Endothelial cell of umbilical vein (primary cell): ENCODE measurements at regions not wholly inside any gene's neighbourhood (a gene's known extent, or its start where the extent isn't known, plus 50 kb on each side); places are given as distances from the start of the nearest gene placed in this dataset.

Experiments used
- BruUV-seq: library from RNA; stranded (reverse); fragments of 400-500 nt; replicated peaks from 2 replicates; lab custom pipeline; 2021; lab: Mats Ljungman, UMichigan
- CTCF ChIA-PET: fragments of 300-600, 350-600 bp; sonication (Branson Sonifier 250); formaldehyde crosslinking; loops from one replicate; lab custom pipeline; 2021; ENCODE audit warnings: antibody characterized with exemption, inconsistent platforms; lab: Charles Lee
- POLR2A ChIA-PET: fragments of 300-600, 350-600 bp; sonication (Branson Sonifier 250); formaldehyde crosslinking; loops from one replicate; lab custom pipeline; 2021; ENCODE audit warnings: antibody characterized with exemption, inconsistent platforms; lab: Charles Lee
- DNase-seq: peaks from one replicate; pipeline ENCODE4 v3.0.0-alpha.2; 2011; ENCODE audit warnings: low read depth, low spot score
- FAIRE-seq: peaks from 2 replicates; lab custom pipeline; 2011; peaks lifted over from hg19 to GRCh38; lab: Jason Lieb, UNC
- H2AFZ ChIP-seq: 2 replicates; pipeline ENCODE4 v1.6.0; 2012; ENCODE audit warnings: low read depth, low read length, control low read depth, inconsistent platforms
- H3K27ac ChIP-seq: 2 replicates; pipeline ENCODE4 v1.5.1; 2011; ENCODE audit warnings: low read depth, mild to moderate bottlenecking, control low read depth, low read length, moderate library complexity; ENCODE audit not compliant: insufficient read depth
- H3K27me3 ChIP-seq, 2 experiments: 2 replicates each; pipeline versions ENCODE4 v1.6.0 to v1.6.1; 2011; ENCODE audit warnings: low read length in 2 of 2, mixed read lengths in 1 of 2; ENCODE audit not compliant: control insufficient read depth in 2 of 2, insufficient read depth in 2 of 2
- H3K36me3 ChIP-seq, 2 experiments: 2 replicates in 1 of 2; 3 replicates in 1 of 2; pipeline ENCODE4 v1.5.1; 2011; ENCODE audit warnings: low read length in 2 of 2, mild to moderate bottlenecking in 1 of 2, moderate library complexity in 1 of 2; ENCODE audit not compliant: control insufficient read depth in 2 of 2, insufficient read depth in 2 of 2; ENCODE audit errors: extremely low read depth in 1 of 2
- H3K4me1 ChIP-seq: 3 replicates; pipeline ENCODE4 v1.5.1; 2011; ENCODE audit warnings: mild to moderate bottlenecking, low read length; ENCODE audit not compliant: control insufficient read depth, insufficient read depth; ENCODE audit errors: extremely low read depth
- H3K4me2 ChIP-seq: 2 replicates; pipeline ENCODE4 v1.6.1; 2011; ENCODE audit warnings: low read length, control low read depth, mixed read lengths; ENCODE audit not compliant: insufficient read depth
- H3K4me3 ChIP-seq, 3 experiments: fragments of 200-600 bp in 1 of 3; sonication (generic), shearing (Covaris generic) in 1 of 3; replicated peaks in 1 of 3; 2 replicates each; pipeline ENCODE4 v1.5.1; 2011 to 2016; ENCODE audit warnings: control low read depth in 3 of 3, low read length in 3 of 3, mild to moderate bottlenecking in 2 of 3, inconsistent platforms in 1 of 3, low read depth in 1 of 3, moderate library complexity in 1 of 3; ENCODE audit not compliant: insufficient read depth in 1 of 3
- H3K79me2 ChIP-seq: 2 replicates; pipeline ENCODE4 v1.6.0; 2012; ENCODE audit warnings: low read length, inconsistent platforms; ENCODE audit not compliant: control insufficient read depth, insufficient read depth
- H3K9ac ChIP-seq: replicated peaks from 2 replicates; pipeline ENCODE3; 2011; ENCODE audit warnings: low read length, control low read depth; ENCODE audit not compliant: insufficient read depth; ENCODE audit errors: extremely low read depth
- H3K9me1 ChIP-seq: replicated peaks from 3 replicates; pipeline ENCODE4 v1.6.0; 2011; ENCODE audit warnings: mild to moderate bottlenecking, low read length; ENCODE audit not compliant: control insufficient read depth, insufficient read depth; ENCODE audit errors: extremely low read depth
- H3K9me3 ChIP-seq: replicated peaks from 2 replicates; pipeline ENCODE4 v1.5.1; 2012; ENCODE audit warnings: low read length, inconsistent platforms; ENCODE audit not compliant: control insufficient read depth, insufficient read depth
- H4K20me1 ChIP-seq: replicated peaks from 2 replicates; pipeline ENCODE3; 2011; ENCODE audit warnings: mild to moderate bottlenecking, low read length; ENCODE audit not compliant: control insufficient read depth, insufficient read depth; ENCODE audit errors: extremely low read depth
- EZH2 ChIP-seq: IDR thresholded peaks from 2 replicates; pipeline ENCODE4 v1.6.1; 2012; ENCODE audit warnings: borderline replicate concordance, low read depth, mild to moderate bottlenecking, moderate library complexity, low read length, inconsistent platforms; ENCODE audit not compliant: severe bottlenecking
- FOS ChIP-seq: IDR thresholded peaks from 2 replicates; pipeline ENCODE4 v1.6.1; 2011; ENCODE audit warnings: mild to moderate bottlenecking, low read length, moderate library complexity, borderline replicate concordance; ENCODE audit not compliant: insufficient read depth
- GATA2 ChIP-seq: IDR thresholded peaks from 2 replicates; pipeline ENCODE4 v1.7.0; 2011; ENCODE audit warnings: low read depth, mild to moderate bottlenecking, moderate library complexity, mixed read lengths, low read length; ENCODE audit not compliant: insufficient read length, insufficient read depth
- JUN ChIP-seq: IDR thresholded peaks from 2 replicates; pipeline ENCODE4 v1.6.1; 2011; ENCODE audit warnings: borderline replicate concordance, low read depth; ENCODE audit not compliant: insufficient read length, insufficient read depth
- MAX ChIP-seq: IDR thresholded peaks from 2 replicates; pipeline ENCODE4 v1.6.1; 2011; ENCODE audit not compliant: insufficient read depth, insufficient read length
- MYC ChIP-seq: IDR thresholded peaks from one replicate; pipeline ENCODE4 v1.6.1; 2011; ENCODE audit warnings: mild to moderate bottlenecking, low read depth, low read length
- POLR2A ChIP-seq: IDR thresholded peaks from 2 replicates; pipeline ENCODE4 v1.6.1; 2012; ENCODE audit warnings: low read depth, mild to moderate bottlenecking, control low read depth, low read length
- POLR2AphosphoS5 ChIP-seq: IDR thresholded peaks from 2 replicates; pipeline ENCODE4 v1.6.1; 2012; ENCODE audit warnings: low read depth, mild to moderate bottlenecking, control low read depth, low read length, moderate library complexity; ENCODE audit not compliant: insufficient read depth
- dilution Hi-C: fragments of 300-500 bp; cut with MboI; formaldehyde crosslinking; loops from one replicate; pipeline ENCODE4 v1.15.0; 2019; ENCODE audit warnings: low sequenced_read_pairs; ENCODE audit not compliant: extremely low pct_ligation_motif_present
- intact Hi-C: fragments of 100-400 bp; cut with micrococcal nuclease; formaldehyde crosslinking; loops from one replicate; pipeline ENCODE4 v1.10.0; 2022
- TF ChIP-seq, protein P1 (sequence below), 2 donors: IDR thresholded peaks; 1 replicate in 1 of 2; 2 replicates in 1 of 2; pipeline ENCODE4 v1.5.1; 2011; ENCODE audit warnings: low read length in 2 of 2, mild to moderate bottlenecking in 2 of 2, moderate library complexity in 2 of 2, control low read depth in 1 of 2, inconsistent platforms in 1 of 2, low read depth in 1 of 2; ENCODE audit not compliant: insufficient read depth in 1 of 2; ENCODE audit errors: extremely low read depth in 1 of 2

DNA sequence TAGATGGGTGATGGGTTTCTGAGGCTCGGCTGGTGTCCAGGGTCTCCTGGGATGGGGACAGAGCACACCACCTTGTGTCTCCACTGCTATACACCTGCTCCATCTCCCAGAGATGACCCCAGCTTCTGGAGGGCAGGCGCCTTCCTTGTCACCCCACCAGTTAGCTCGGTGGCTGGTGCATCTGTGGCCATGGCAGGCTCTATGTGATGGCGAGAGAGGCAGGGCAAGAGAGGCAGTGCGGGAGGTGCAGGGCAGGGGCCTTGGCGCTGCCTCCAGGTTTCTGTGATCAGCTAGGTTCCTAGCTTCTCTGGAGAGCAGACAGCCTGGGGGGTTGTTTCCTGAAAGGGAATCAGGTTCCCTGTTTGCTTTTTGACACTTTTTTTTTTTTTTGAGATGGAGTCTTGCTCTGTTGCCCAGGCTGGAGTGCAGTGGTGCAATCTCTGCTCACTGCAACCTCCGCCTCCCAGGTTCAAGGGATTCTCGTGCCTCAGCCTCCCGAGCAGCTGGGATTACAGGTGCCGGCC, 69.0 kb upstream of the ZNF536 start:
- H2AFZ ChIP-seq, result no peak overlapping the region
- no peaks in the 10 kb centered on the region for H3K36me3 ChIP-seq
- H3K4me1 ChIP-seq, result no peaks in the 10 kb centered on the region
- DNase-seq (no peak), FAIRE-seq (no peak)
- ChIA-PET POLR2A (no interaction called here), CTCF (no interaction called here)
- no peaks in the 10 kb centered on the region for H3K27me3 ChIP-seq
- dilution Hi-C loops, result no loop called here
- no peak overlapping the region for H3K27ac ChIP-seq
- no peak overlapping the region for H3K4me3 ChIP-seq
- peaks cover 4% of the 10 kb centered on the region for H3K9me3 ChIP-seq
- no peak for TF ChIP-seq GATA2
- TF ChIP-seq, protein P1, sequence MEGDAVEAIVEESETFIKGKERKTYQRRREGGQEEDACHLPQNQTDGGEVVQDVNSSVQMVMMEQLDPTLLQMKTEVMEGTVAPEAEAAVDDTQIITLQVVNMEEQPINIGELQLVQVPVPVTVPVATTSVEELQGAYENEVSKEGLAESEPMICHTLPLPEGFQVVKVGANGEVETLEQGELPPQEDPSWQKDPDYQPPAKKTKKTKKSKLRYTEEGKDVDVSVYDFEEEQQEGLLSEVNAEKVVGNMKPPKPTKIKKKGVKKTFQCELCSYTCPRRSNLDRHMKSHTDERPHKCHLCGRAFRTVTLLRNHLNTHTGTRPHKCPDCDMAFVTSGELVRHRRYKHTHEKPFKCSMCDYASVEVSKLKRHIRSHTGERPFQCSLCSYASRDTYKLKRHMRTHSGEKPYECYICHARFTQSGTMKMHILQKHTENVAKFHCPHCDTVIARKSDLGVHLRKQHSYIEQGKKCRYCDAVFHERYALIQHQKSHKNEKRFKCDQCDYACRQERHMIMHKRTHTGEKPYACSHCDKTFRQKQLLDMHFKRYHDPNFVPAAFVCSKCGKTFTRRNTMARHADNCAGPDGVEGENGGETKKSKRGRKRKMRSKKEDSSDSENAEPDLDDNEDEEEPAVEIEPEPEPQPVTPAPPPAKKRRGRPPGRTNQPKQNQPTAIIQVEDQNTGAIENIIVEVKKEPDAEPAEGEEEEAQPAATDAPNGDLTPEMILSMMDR (IDR thresholded peaks at IDR 0.05; ENCODE audit: extremely low read depth in 1 of 2, insufficient read depth in 1 of 2, low read depth in 1 of 2, low read length in 2 of 2), result no peak
- TF ChIP-seq JUN, result no peak
- H3K9me1 ChIP-seq, result no peaks in the 10 kb centered on the region
- H3K4me2 ChIP-seq, result no peak overlapping the region
- no peaks in the 10 kb centered on the region for H4K20me1 ChIP-seq
- H3K79me2 ChIP-seq, result no peaks in the 10 kb centered on the region
- no peak overlapping the region for H3K9ac ChIP-seq
- intact Hi-C loops, result no loop called here
- no TSS peak for BruUV-seq

DNA sequence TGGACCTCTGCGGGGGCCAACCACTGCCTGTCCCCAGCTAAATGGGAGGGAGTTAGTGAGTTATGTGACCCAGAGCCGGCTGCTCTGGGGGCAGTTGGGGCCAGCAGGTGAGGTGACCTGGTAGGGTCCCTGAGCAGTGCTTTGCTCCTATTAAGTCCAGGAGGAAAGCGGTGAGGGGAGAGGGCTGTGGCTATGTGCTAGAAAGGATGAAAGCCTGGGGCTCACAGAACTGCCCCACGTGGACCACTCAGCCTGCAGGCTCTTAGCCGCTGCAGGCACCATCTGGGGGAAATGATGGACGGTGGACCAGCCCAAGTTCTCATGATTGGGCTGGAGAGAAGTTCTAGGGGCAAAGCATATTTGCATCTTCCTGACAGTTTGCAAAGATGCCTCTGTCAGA, 67.6 kb upstream of the ZNF536 start:
- H3K9ac ChIP-seq, result no peak overlapping the region
- H3K36me3 ChIP-seq, result no peaks in the 10 kb centered on the region
- H3K27me3 ChIP-seq, result no peaks in the 10 kb centered on the region
- TF ChIP-seq JUN (no peak), POLR2AphosphoS5 (no peak), POLR2A (no peak), EZH2 (no peak), MAX (no peak), MYC (no peak), GATA2 (no peak), FOS (no peak)
- TF ChIP-seq, protein P1 (IDR thresholded peaks at IDR 0.05; ENCODE audit: extremely low read depth in 1 of 2, insufficient read depth in 1 of 2, low read depth in 1 of 2, low read length in 2 of 2), result no peak
- H2AFZ ChIP-seq, result no peak overlapping the region
- no peak overlapping the region for H3K4me3 ChIP-seq
- FAIRE-seq (no peak), DNase-seq (no peak)
- no peak overlapping the region for H3K27ac ChIP-seq
- intact Hi-C loops (no loop called here), dilution Hi-C loops (no loop called here)
- H3K4me2 ChIP-seq, result no peak overlapping the region
- H3K79me2 ChIP-seq, result no peaks in the 10 kb centered on the region
- CTCF ChIA-PET, result no interaction called here
- no peaks in the 10 kb centered on the region for H4K20me1 ChIP-seq
- H3K9me1 ChIP-seq, result no peaks in the 10 kb centered on the region
- peaks cover 4% of the 10 kb centered on the region for H3K9me3 ChIP-seq
- H3K4me1 ChIP-seq, result no peaks in the 10 kb centered on the region
- no TSS peak for BruUV-seq
- POLR2A ChIA-PET, result no interaction called here
